T-helper 17 cell (primary cell): ENCODE measurements at regions not wholly inside any gene's neighbourhood (a gene's known extent, or its start where the extent isn't known, plus 50 kb on each side); places are given as distances from the start of the nearest gene placed in this dataset.

Source experiments
- ATAC-seq: fragments of 150-1000 bp; cut with Tn5 transposase; 2 replicates; pipeline ENCODE4 v1.10.0; 2021; ENCODE audit warnings: mild to moderate bottlenecking, moderate library complexity
- DNase-seq, 3 donors: peaks; one replicate each; pipeline versions ENCODE4 v3.0.0 to v3.0.0-alpha.2; 2020 to 2021
- H3K9me3 ChIP-seq: one replicate; pipeline ENCODE4 v1.7.0; 2013; ENCODE audit warnings: low read length, mild to moderate bottlenecking; ENCODE audit not compliant: control insufficient read depth, poor library complexity, severe bottlenecking
- H3K27ac Mint-ChIP-seq: one replicate; pipeline ENCODE4 v1.8.0; 2022; ENCODE audit warnings: mild to moderate bottlenecking, moderate library complexity, mixed read lengths
- H3K27me3 Mint-ChIP-seq: one replicate; pipeline ENCODE4 v1.8.0; 2022; ENCODE audit warnings: mixed read lengths
- H3K36me3 Mint-ChIP-seq: one replicate; pipeline ENCODE4 v1.8.0; 2022; ENCODE audit warnings: low read depth, mixed read lengths
- H3K4me1 Mint-ChIP-seq: one replicate; pipeline ENCODE4 v1.8.0; 2022; ENCODE audit warnings: mild to moderate bottlenecking, mixed read lengths
- H3K4me3 Mint-ChIP-seq: one replicate; pipeline ENCODE4 v1.8.0; 2022; ENCODE audit warnings: mild to moderate bottlenecking, moderate library complexity, mixed read lengths

DNA sequence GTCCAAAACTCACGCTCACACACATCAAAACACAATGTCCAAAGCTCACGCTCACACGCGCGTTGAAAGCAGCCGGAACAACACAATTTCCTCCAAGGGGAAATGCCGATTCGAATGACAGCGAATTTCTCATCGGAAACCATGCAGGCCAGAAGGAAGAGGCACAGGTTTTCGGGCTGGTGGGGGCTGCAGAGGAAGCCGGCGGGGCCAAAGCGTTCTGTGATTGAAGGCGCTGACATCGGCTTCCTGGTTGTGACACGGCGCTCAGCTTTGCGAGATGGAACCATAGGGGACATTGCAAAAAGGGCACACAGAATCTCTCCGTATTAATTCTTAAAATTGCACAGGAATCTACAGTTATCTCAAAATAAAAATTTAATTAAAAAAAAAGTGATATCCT, 61.3 kb downstream of the FOXL3 start:
- Mint-ChIP-seq H3K27ac (no peak overlapping the region), H3K4me3 (no peak overlapping the region), H3K27me3 (no peaks in the 10 kb centered on the region), H3K4me1 (peaks cover 7% of the 10 kb centered on the region), H3K36me3 (no peaks in the 10 kb centered on the region)
- H3K9me3 ChIP-seq: no peaks in the 10 kb centered on the region
- ATAC-seq: peak; percentile 82
- peak; percentile 34 to 46 (median 40) for DNase-seq

DNA sequence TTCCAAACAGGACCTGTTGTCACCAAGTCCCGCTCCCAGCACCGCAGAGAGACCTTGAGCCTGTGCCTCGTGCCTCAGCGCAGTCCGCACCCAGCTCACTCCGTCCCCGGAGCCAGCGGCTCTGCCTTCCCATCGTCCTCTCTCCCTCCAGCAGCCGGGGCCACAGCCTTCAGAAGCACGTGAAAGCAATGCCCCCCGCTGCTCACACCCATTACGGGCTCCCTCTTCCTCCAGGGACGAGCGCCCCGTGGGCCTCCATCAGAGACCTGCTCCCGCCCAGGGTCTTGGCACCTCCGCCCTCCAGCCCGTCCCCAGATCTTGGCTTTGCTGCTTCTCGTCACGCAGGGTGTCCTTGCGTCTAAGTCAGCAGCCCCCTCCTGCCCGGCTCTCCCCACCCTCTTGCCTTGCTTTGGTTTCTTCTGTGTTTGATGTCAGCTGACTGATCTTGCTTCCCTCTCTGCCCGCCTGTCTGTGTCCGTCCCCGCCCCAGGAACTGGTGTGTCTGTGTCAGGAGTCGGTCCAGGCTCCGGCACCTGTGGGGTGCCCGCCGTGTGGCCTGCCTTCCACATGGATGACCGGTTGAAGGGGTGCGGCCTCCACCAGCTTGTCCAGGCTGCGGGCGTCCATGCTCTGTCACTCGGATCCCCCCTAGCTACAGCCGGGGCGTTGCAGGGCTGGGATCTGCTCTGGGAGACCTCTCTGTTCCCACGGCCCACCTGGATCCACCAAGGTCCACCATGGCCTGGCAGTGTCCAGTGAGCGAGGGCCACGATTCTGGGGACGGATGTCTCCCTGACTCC, 61.9 kb downstream of the FOXL3 start:
- no peaks in the 10 kb centered on the region for H3K36me3 Mint-ChIP-seq
- DNase-seq: peak in 2 of 3 donors; percentile 29 to 30
- ATAC-seq: peak; percentile 75
- no peaks in the 10 kb centered on the region for H3K27me3 Mint-ChIP-seq
- H3K9me3 ChIP-seq: no peaks in the 10 kb centered on the region
- H3K4me1 Mint-ChIP-seq: peaks cover 7% of the 10 kb centered on the region
- peak overlapping the region; percentile 72 for H3K27ac Mint-ChIP-seq
- H3K4me3 Mint-ChIP-seq: no peak overlapping the region

DNA sequence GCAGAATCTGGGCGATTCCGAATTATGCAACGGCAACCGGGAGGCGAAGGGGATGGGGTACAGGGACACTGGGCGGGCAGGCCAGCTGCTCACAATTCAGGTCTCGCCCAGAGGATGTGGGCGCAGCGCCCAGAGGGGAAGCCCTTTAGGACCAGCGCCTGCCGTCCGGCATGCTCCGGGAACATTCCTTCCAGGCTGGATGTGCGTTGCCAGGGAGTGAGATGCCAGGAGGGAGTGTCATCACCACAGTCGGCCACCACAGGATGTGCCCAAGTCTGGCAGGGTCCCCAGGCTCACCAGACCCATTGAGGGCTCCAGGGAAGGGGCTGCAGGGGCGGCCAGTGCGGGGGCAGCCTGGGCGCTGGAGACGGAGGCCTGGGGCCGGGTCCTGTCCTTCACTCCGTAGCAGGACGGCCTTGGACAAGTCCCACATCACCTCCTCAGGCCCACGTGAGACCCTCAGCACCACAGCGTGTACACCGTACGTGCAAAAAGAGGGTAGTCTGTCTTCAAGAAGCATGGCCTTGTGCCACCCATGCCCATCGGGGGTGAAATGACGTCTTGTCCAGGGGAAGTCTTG, 63.9 kb downstream of the FOXL3 start:
- Mint-ChIP-seq H3K36me3 (no peaks in the 10 kb centered on the region), H3K4me1 (peaks cover 7% of the 10 kb centered on the region), H3K4me3 (no peak overlapping the region), H3K27me3 (no peaks in the 10 kb centered on the region), H3K27ac (no peak overlapping the region)
- no peak for DNase-seq
- no peak for ATAC-seq
- no peaks in the 10 kb centered on the region for H3K9me3 ChIP-seq

DNA sequence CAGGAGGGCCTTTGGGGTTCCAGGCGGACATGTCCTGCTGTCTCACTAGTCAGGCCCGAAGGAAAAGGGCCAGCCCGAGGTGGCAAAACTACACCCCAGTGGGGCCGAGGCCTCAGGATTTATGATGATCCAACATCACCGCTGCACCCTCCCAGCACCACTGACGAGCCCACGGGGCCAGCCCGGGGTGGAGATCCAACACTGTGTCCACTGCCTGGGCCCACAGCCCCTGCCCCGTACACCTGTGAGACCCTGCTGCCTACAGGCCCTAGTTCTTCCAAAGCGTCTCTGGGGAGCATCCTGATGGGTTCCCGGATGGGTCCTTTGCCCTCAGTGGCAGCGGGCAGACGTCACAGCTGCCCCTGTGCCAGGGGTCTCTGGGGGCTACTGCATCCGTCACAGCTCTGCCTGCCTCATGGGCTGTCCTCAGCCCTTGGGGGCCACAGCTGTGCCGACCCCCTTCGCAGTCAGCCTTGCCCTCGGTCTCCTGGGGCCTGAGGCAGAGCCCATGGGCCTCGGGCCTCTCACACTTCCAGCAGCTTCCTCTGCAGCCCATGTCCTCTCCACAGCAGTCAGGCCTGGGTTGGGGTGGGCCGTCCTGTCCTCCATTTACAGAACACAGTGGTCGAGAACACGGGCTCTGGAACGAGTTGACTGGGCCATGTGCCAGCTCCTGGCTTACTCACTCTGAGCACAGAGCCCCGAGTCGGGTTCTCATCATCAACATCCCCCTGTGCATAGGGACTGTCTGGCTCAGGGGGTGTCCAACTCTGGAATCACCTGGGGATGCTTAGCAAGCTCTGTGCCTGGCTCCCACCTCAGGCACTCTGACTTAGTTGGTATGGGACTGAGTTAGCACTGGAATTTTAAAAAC, 64.9 kb downstream of the FOXL3 start:
- Mint-ChIP-seq H3K27ac (no peak overlapping the region), H3K36me3 (no peaks in the 10 kb centered on the region), H3K27me3 (no peaks in the 10 kb centered on the region), H3K4me3 (no peak overlapping the region), H3K4me1 (peaks cover 7% of the 10 kb centered on the region)
- ATAC-seq: no peak
- no peak for DNase-seq
- H3K9me3 ChIP-seq: no peaks in the 10 kb centered on the region

DNA sequence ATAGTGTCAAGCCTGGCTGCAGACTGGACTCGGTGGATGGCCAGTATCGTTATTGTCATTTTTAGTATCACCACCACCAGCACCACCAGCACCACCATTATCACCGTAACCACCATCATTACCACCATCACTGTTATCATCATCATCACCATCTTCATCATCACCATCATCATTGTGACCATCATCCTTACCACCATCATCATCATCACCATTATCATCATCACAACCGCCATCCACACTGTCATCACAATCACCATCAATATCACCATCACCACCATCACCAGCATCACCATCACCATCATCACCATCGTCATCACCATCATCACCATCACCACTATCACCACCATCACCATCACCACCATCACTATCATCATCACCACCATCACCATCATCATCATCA, 65.6 kb downstream of the FOXL3 start:
- Mint-ChIP-seq H3K4me1 (peaks cover 10% of the 10 kb centered on the region), H3K27ac (no peak overlapping the region), H3K36me3 (no peaks in the 10 kb centered on the region), H3K27me3 (no peaks in the 10 kb centered on the region), H3K4me3 (no peak overlapping the region)
- no peaks in the 10 kb centered on the region for H3K9me3 ChIP-seq
- no peak for DNase-seq
- no peak for ATAC-seq

- peaks cover 14% of the 10 kb centered on the region for H3K4me1 Mint-ChIP-seq
- H3K4me3 Mint-ChIP-seq: no peak overlapping the region
- H3K27ac Mint-ChIP-seq: no peak overlapping the region
Measured at GRCh38 chr7:356087-356486, 66.1 kb downstream of the FOXL3 start.

DNA sequence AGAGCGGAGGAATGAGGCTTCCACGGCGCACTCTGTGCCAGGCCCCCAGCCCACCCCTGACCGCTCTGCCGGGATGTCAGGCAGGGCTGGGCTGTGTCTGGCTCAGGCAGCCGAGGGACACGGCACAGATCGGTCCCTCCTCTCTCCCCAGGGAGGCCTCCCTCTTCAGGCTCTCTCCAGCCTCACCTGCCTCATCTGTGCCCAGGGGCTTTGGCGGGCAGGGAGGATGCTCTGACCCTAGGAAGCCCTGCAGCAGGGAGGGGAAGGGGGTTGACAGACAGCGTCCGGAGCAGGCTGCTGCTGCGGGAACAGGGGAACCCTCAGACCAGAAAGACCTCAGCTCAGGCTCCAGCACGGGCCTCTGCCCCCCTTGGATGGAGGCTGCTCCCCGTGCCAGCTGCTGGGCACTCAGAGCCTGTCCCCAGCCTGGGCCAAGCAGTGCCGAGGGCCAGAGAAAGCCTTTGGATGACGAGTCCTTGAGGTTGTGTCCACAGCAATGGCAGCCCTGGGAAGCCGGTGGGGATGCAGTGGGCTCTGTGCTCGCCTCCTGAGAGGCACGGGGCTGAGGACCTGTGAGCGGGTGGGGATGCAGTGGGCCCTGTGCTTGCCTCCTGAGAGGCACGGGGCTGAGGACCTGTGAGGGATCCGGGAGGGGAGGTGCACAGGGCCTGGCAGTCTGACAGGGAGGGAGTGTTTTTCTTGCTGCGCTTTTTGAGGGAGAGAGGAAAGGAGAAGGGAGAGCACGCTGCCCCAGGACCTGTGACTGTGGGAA, 66.9 kb downstream of the FOXL3 start:
- H3K4me1 Mint-ChIP-seq: peaks cover 15% of the 10 kb centered on the region
- no peaks in the 10 kb centered on the region for H3K36me3 Mint-ChIP-seq
- H3K27ac Mint-ChIP-seq: no peak overlapping the region
- DNase-seq (no peak), ATAC-seq (no peak)
- H3K9me3 ChIP-seq: no peaks in the 10 kb centered on the region
- H3K4me3 Mint-ChIP-seq: no peak overlapping the region
- no peaks in the 10 kb centered on the region for H3K27me3 Mint-ChIP-seq

More at GRCh38 chr7:356087-356486, 66.1 kb downstream of the FOXL3 start:
- DNase-seq (no peak), ATAC-seq (no peak)
- Mint-ChIP-seq H3K27me3 (no peaks in the 10 kb centered on the region), H3K36me3 (no peaks in the 10 kb centered on the region)
- H3K9me3 ChIP-seq: no peaks in the 10 kb centered on the region

- ATAC-seq: no peak
- no peaks in the 10 kb centered on the region for H3K27me3 Mint-ChIP-seq
- DNase-seq: no peak
- no peak overlapping the region for H3K27ac Mint-ChIP-seq
- no peak overlapping the region for H3K4me3 Mint-ChIP-seq
- peaks cover 17% of the 10 kb centered on the region for H3K4me1 Mint-ChIP-seq
- H3K36me3 Mint-ChIP-seq: no peaks in the 10 kb centered on the region
- H3K9me3 ChIP-seq: no peaks in the 10 kb centered on the region
Measured at GRCh38 chr7:357531-358209, 67.7 kb downstream of the FOXL3 start.

GRCh38 chr7:358352-358751, 68.4 kb downstream of the FOXL3 start:
- H3K9me3 ChIP-seq: no peaks in the 10 kb centered on the region
- Mint-ChIP-seq H3K4me1 (peaks cover 20% of the 10 kb centered on the region), H3K36me3 (no peaks in the 10 kb centered on the region), H3K27me3 (no peaks in the 10 kb centered on the region), H3K27ac (no peak overlapping the region), H3K4me3 (no peak overlapping the region)
- ATAC-seq (no peak), DNase-seq (no peak)

DNA sequence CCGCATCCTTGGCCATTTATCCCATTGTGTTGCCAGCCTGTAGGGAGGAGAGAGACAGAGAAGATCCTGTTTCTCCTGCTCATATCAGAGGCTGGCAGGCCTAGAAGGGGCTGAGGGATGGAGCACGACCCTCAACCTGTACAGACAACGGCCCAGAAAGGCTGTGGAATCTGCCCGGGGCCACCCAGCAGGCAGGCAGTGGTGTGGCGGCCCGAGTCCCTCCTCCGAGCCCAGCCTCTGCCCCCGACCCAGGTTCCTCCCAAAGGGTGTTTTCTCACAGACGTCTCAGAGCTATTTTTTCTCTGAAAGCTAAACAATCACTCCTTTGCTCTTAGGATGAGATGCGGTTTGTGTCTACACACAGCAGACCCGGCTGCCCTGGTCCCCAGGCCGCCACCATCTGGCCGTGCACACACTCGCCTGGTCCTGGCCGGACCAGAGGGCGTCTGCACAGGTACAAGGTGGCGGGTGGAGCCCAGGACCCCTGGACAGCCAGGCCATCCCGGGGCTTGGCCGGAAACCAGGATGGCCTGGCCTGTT, 69.3 kb downstream of the FOXL3 start:
- no peak overlapping the region for H3K27ac Mint-ChIP-seq
- no peaks in the 10 kb centered on the region for H3K36me3 Mint-ChIP-seq
- ATAC-seq (no peak), DNase-seq (no peak)
- no peak overlapping the region for H3K4me3 Mint-ChIP-seq
- H3K9me3 ChIP-seq: no peaks in the 10 kb centered on the region
- H3K4me1 Mint-ChIP-seq: peaks cover 29% of the 10 kb centered on the region
- H3K27me3 Mint-ChIP-seq: no peaks in the 10 kb centered on the region

GRCh38 chr7:359766-360361, 69.9 kb downstream of the FOXL3 start:
- H3K4me1 Mint-ChIP-seq: peaks cover 33% of the 10 kb centered on the region
- H3K27ac Mint-ChIP-seq: peak overlapping the region; percentile 2
- no peaks in the 10 kb centered on the region for H3K27me3 Mint-ChIP-seq
- no peaks in the 10 kb centered on the region for H3K9me3 ChIP-seq
- DNase-seq (no peak), ATAC-seq (peak; percentile 13)
- H3K36me3 Mint-ChIP-seq: no peaks in the 10 kb centered on the region
- H3K4me3 Mint-ChIP-seq: peak overlapping the region; percentile 75
